ENCODE measurements at regions not wholly inside any gene's neighbourhood (a gene's known extent, or its start where the extent isn't known, plus 50 kb on each side); places are given as distances from the start of the nearest gene placed in this dataset.
A peak's percentile ranks its signal among the peaks of the same experiment; 100 is the strongest.

DNA sequence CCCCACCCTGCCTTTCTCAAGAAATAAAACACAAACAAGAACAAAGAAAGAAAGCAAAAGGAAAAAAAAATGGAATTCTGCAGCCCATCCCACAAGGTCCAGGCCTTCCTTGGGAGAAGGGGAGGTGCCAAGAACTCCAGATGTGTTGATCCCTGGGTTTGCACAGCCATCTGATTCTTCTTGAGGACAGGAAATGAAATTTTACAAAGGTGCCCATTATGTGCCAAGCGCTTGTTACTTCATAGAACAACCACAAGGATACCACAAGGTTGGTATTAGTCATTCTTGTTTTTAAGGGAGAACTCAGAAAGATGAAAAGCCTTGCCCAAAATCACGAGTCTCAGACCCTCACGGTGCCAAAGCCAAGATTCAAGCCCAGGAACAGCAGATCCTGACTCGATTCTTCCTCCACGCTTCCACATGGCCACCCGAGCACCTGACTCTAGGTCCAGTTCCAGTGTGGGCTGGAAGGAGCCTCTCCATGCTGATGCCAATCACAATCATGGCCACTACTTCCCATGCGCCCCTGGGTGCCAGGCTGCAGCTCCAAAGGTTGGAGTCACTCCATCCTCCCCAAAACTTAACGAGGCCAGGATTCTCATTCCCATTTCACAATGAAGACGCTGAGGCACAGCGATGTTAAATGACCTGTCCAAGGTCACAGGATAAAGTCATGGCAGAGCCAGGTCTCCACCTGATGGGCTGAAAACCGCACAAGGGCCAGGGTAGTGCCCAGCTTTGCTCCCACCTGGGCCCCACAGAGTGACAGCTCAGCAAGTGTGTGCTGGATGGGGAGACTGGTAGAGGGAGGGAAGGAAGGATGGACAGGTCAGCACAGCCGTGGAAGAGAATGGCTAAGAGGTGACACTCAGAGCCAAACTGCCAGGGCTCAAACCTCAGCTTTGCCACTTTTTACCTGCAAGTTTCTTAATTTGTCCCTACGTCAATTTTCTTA lies 66.7 kb upstream of the TOP1 start:
- DNase-seq, result no peak

DNA sequence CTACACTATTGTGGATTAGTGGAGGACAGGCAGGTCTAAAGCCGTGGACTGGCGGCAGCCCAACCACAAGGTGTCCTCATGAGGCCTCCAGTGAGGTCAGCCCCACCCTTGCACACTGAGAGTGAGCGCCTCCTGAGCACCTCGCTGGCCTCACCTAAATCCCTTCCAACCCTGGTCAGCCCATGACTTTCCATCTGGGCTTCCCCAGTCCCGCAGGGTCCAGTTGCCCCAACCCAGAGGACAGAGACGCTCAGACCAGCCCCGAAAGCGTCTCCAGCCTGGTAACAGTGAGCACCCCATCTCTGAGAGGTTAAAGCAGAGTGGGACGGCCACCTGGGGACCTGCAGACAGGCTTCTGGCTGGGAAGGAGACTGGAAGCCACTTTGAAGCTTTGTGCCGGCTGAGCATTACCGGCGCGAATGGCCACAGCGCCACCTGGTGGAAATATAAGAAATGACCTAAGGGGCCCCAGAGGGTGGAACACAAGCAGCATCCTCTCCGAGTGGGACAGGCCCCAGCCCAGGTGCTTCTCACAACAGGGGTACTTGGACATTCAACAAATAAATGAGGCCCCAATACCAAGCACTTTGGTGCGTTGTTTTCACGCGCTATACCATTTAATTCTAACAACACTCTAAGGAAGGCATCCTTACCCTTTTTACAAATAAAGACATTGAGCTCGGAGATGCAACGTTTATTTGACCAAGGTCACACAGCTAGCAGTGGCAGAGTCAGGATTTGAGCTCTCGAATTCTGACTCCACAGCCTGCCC lies 65.7 kb upstream of the TOP1 start:
- peak; percentile 76 for DNase-seq

- no peak for DNase-seq
Measured at GRCh38 chr20:40963505-40963845, 65.1 kb upstream of the TOP1 start.

GRCh38 chr20:40965671-40966070 lies 63.0 kb upstream of the TOP1 start:
- DNase-seq, result no peak

- no peak for DNase-seq
Measured at GRCh38 chr20:40966103-40966502, 62.5 kb upstream of the TOP1 start.

DNA sequence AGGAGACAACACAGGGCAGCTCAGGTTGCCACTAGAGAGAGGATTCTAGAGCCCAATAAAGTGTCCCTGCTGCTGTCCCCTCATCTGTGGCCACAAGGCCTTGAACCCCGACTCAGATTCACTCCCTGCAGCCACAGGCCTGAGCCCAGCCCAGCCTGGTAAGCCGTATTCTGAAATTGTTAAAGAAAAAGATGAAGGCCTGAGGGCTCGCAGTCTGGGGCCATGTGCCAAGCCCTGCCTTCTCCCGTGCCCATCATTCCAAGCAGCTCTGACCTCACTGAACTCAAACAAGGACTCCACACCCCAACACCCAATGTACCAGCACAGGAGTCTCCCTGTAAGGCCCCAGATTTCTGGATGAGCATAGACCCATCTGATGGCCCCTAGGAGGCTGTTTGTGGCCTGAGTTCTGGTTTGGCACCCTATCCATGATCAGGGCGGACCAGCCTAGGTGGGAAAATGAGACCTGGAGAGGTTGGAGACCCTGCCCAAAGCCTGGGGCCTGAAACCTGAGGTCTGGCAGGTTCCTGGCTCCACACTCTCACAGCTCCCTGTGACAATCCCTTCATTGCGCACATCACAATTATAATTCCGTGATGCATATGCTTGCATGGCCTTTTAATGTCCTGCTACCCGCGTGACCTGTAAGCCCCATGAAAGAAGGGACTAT lies 62.0 kb upstream of the TOP1 start:
- DNase-seq, result no peak

DNA sequence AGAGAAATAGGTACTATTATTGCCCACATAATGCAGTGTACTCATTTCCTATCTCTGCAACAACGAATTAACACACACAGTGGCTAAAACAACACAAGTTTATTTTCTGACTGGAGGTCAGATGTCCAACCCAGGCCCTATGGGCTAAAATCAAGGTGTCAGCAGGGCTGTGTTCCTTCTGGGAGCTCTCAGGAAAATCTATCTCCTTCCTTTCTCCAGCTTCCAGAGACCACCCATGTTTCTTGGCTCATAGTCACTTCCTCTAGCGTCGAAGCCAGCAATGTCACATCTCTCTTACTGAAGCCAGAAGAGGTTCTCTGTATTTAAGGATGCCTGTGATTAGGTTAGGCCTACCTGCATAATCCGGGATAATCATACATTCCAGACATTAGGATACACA lies 60.9 kb upstream of the TOP1 start:
- no peak for DNase-seq

- peak; percentile 88 for DNase-seq
Measured at GRCh38 chr20:40968816-40969562, 59.6 kb upstream of the TOP1 start.

GRCh38 chr20:40970218-40970617 lies 58.4 kb upstream of the TOP1 start:
- no peak for DNase-seq

- DNase-seq, result no peak
Measured at GRCh38 chr20:40977218-40977617, 51.4 kb upstream of the TOP1 start.

- DNase-seq, result no peak
Measured at GRCh38 chr20:40978761-40979160, 49.9 kb upstream of the TOP1 start.

All from CD4-positive, alpha-beta T cell treated with Interleukin-6 for 4 hours (primary cell).